H1 (cell line): ENCODE measurements at regions not wholly inside any gene's neighbourhood (a gene's known extent, or its start where the extent isn't known, plus 50 kb on each side); places are given as distances from the start of the nearest gene placed in this dataset.

Experiments
- CTCF ChIA-PET: fragments of 300-600 bp; sonication (Branson Sonifier 250); formaldehyde crosslinking; loops from one replicate; lab custom pipeline; 2021; ENCODE audit not compliant: partially characterized antibody; lab: Charles Lee
- POLR2A ChIA-PET: fragments of 300-600 bp; sonication (Branson Sonifier 250); formaldehyde crosslinking; loops from one replicate; lab custom pipeline; 2021; ENCODE audit warnings: inconsistent platforms; ENCODE audit not compliant: partially characterized antibody; lab: Charles Lee
- DNase-seq, 2 experiments: peaks; one replicate each; pipeline versions ENCODE4 v3.0.0 to v3.0.0-alpha.2; 2010 to 2022; ENCODE audit warnings: low spot score in 2 of 2, low read depth in 1 of 2, mixed read lengths in 1 of 2
- FAIRE-seq: peaks from 2 replicates; lab custom pipeline; 2011; peaks lifted over from hg19 to GRCh38; lab: Jason Lieb, UNC
- H2AFZ ChIP-seq: 2 replicates; pipeline ENCODE4 v1.8.1; 2012; ENCODE audit warnings: low read length, inconsistent platforms
- H2AK5ac ChIP-seq: 2 replicates; pipeline ENCODE4 v1.6.1; 2013; ENCODE audit warnings: low read depth, low read length
- H2BK120ac ChIP-seq: replicated peaks from 2 replicates; pipeline ENCODE3; 2013; ENCODE audit warnings: low read depth, low read length, inconsistent platforms
- H2BK12ac ChIP-seq: 2 replicates; pipeline ENCODE4 v1.6.1; 2013; ENCODE audit warnings: low read depth, low read length
- H2BK15ac ChIP-seq: 2 replicates; pipeline ENCODE4 v1.6.1; 2013; ENCODE audit warnings: low read length
- H2BK20ac ChIP-seq: 2 replicates; pipeline ENCODE4 v1.6.1; 2013; ENCODE audit warnings: low read length
- H2BK5ac ChIP-seq: 2 replicates; pipeline ENCODE4 v1.6.1; 2013; ENCODE audit warnings: low read depth, low read length
- H3K14ac ChIP-seq: 2 replicates; pipeline ENCODE4 v1.6.1; 2013; ENCODE audit warnings: inconsistent platforms; ENCODE audit not compliant: insufficient read length
- H3K18ac ChIP-seq: 2 replicates; pipeline ENCODE4 v1.6.1; 2013; ENCODE audit warnings: low read length; ENCODE audit errors: extremely low read depth
- H3K23ac ChIP-seq: 2 replicates; pipeline ENCODE4 v1.6.1; 2013; ENCODE audit warnings: inconsistent platforms; ENCODE audit not compliant: insufficient read length
- H3K23me2 ChIP-seq: 2 replicates; pipeline ENCODE4 v1.6.1; 2013; ENCODE audit warnings: low read depth, low read length
- H3K27ac ChIP-seq: 2 replicates; pipeline ENCODE4 v1.6.1; 2011; ENCODE audit warnings: low read depth, low read length, inconsistent platforms
- H3K27me3 ChIP-seq, 4 experiments: replicated peaks in 1 of 4; 1 replicate in 1 of 4; 2 replicates in 3 of 4; pipeline versions ENCODE4 v1.6.1 to v1.8.1; 2011 to 2013; ENCODE audit warnings: low read length in 3 of 4, mild to moderate bottlenecking in 3 of 4, inconsistent platforms in 2 of 4, mixed read lengths in 2 of 4, moderate library complexity in 1 of 4; ENCODE audit not compliant: control insufficient read depth in 3 of 4, insufficient read depth in 3 of 4; ENCODE audit errors: extremely low read depth in 1 of 4
- H3K36me3 ChIP-seq, 4 experiments: 2 replicates each; pipeline versions ENCODE4 v1.6.1 to v1.8.1; 2011 to 2013; ENCODE audit warnings: mild to moderate bottlenecking in 4 of 4, low read length in 3 of 4, moderate library complexity in 2 of 4, control low read depth in 1 of 4, inconsistent platforms in 1 of 4; ENCODE audit not compliant: insufficient read depth in 4 of 4, control insufficient read depth in 2 of 4
- H3K4ac ChIP-seq: replicated peaks from 2 replicates; pipeline ENCODE3; 2013; ENCODE audit warnings: low read length, low read depth, mixed read lengths, inconsistent platforms; ENCODE audit not compliant: insufficient read length
- H3K4me1 ChIP-seq, 4 experiments: replicated peaks in 1 of 4; 1 replicate in 1 of 4; 2 replicates in 3 of 4; pipeline versions ENCODE4 v1.6.1 to v1.8.1; 2011 to 2013; ENCODE audit warnings: low read length in 3 of 4, inconsistent platforms in 2 of 4, mixed read lengths in 1 of 4; ENCODE audit not compliant: insufficient read depth in 4 of 4, control insufficient read depth in 3 of 4
- H3K4me2 ChIP-seq, 2 experiments: 2 replicates each; pipeline versions ENCODE4 v1.6.1 to v1.8.1; 2011 to 2013; ENCODE audit warnings: low read depth in 2 of 2, low read length in 2 of 2, control low read depth in 1 of 2, inconsistent platforms in 1 of 2, mild to moderate bottlenecking in 1 of 2; ENCODE audit not compliant: insufficient read depth in 1 of 2
- H3K4me3 ChIP-seq, 4 experiments: fragments of 200-600, 300-600 bp in 1 of 4; sonication (generic), shearing (Covaris generic), sonication (Bioruptor Twin) in 1 of 4; 2 replicates each; pipeline versions ENCODE4 v1.5.1 to v1.8.1; 2011 to 2016; ENCODE audit warnings: low read length in 4 of 4, low read depth in 3 of 4, control low read depth in 2 of 4, inconsistent platforms in 2 of 4, mild to moderate bottlenecking in 2 of 4, mixed read lengths in 1 of 4, moderate library complexity in 1 of 4; ENCODE audit not compliant: insufficient read depth in 2 of 4; ENCODE audit errors: extremely low read depth in 1 of 4
- H3K56ac ChIP-seq: replicated peaks from 2 replicates; pipeline ENCODE3; 2013; ENCODE audit warnings: low read depth, mild to moderate bottlenecking, mixed read lengths, low read length, inconsistent platforms; ENCODE audit not compliant: insufficient read length
- H3K79me1 ChIP-seq: 2 replicates; pipeline ENCODE4 v1.6.1; 2013; ENCODE audit warnings: low read depth, low read length, control low read depth
- H3K79me2 ChIP-seq, 2 experiments: 2 replicates each; pipeline versions ENCODE4 v1.6.1 to v1.8.1; 2012 to 2013; ENCODE audit warnings: low read length in 2 of 2, mild to moderate bottlenecking in 2 of 2, inconsistent platforms in 1 of 2; ENCODE audit not compliant: insufficient read depth in 2 of 2, control insufficient read depth in 1 of 2
- H3K9ac ChIP-seq, 4 experiments: replicated peaks in 1 of 4; 1 replicate in 1 of 4; 2 replicates in 3 of 4; pipeline versions ENCODE4 v1.6.1 to v1.8.1; 2011 to 2013; ENCODE audit warnings: low read depth in 3 of 4, low read length in 3 of 4, control low read depth in 2 of 4, mild to moderate bottlenecking in 2 of 4, moderate library complexity in 2 of 4, inconsistent platforms in 1 of 4; ENCODE audit errors: extremely low read depth in 1 of 4
- H3K9me3 ChIP-seq, 2 experiments: 2 replicates each; pipeline versions ENCODE4 v1.6.1 to v1.8.1; 2012 to 2013; ENCODE audit warnings: mild to moderate bottlenecking in 2 of 2, moderate library complexity in 2 of 2, control low read depth in 1 of 2, inconsistent platforms in 1 of 2, low read depth in 1 of 2, low read length in 1 of 2, mixed read lengths in 1 of 2; ENCODE audit not compliant: insufficient read depth in 2 of 2
- H4K20me1 ChIP-seq, 2 experiments: replicated peaks in 1 of 2; 2 replicates each; pipeline versions ENCODE3 to v1.8.1; 2011 to 2013; ENCODE audit warnings: inconsistent platforms in 2 of 2, low read length in 2 of 2, mild to moderate bottlenecking in 1 of 2; ENCODE audit not compliant: insufficient read depth in 2 of 2, control insufficient read depth in 1 of 2
- H4K5ac ChIP-seq: 2 replicates; pipeline ENCODE4 v1.6.1; 2013; ENCODE audit warnings: low read length, low read depth, mixed read lengths, inconsistent platforms; ENCODE audit not compliant: insufficient read length
- H4K8ac ChIP-seq: 2 replicates; pipeline ENCODE4 v1.8.0; 2013; ENCODE audit warnings: mild to moderate bottlenecking, moderate library complexity, low read length, inconsistent platforms; ENCODE audit not compliant: insufficient read depth; ENCODE audit errors: extremely low read depth
- H4K91ac ChIP-seq: replicated peaks from 2 replicates; pipeline ENCODE3; 2013; ENCODE audit warnings: low read length, mixed read lengths, inconsistent platforms; ENCODE audit not compliant: insufficient read length
- CBX8 ChIP-seq: fragments of 300-800, 300-1000 bp; sonication (generic); IDR thresholded peaks from 2 replicates; pipeline ENCODE4 v1.7.1; 2016; ENCODE audit warnings: low read depth, low read length, borderline replicate concordance
- CTBP2 ChIP-seq: IDR thresholded peaks from 2 replicates; pipeline ENCODE4 v1.7.0; 2011; ENCODE audit warnings: borderline replicate concordance, mild to moderate bottlenecking, moderate library complexity, mixed read lengths, low read length; ENCODE audit not compliant: insufficient read depth, insufficient read length
- SP4 ChIP-seq: IDR thresholded peaks from 2 replicates; pipeline ENCODE4 v1.6.1; 2012; ENCODE audit warnings: low read length, inconsistent platforms
- WGBS, 2 experiments: shearing (Covaris generic) in 1 of 2; methylation state at CpG; one replicate each; pipeline versions ENCODE4 v1.1.6 to v1.1.7; 2013 to 2015; ENCODE audit warnings: low lambda C conversion rate in 2 of 2, mixed read lengths in 2 of 2, inconsistent platforms in 1 of 2, low coverage in 1 of 2, missing lambda C conversion rate in 1 of 2; ENCODE audit not compliant: insufficient replicate concordance in 2 of 2, insufficient coverage in 1 of 2, insufficient read length in 1 of 2; ENCODE audit errors: extremely low coverage in 1 of 2, missing lambda C conversion rate in 1 of 2; 5-methylcytosine and 5-hydroxymethylcytosine counted together

DNA sequence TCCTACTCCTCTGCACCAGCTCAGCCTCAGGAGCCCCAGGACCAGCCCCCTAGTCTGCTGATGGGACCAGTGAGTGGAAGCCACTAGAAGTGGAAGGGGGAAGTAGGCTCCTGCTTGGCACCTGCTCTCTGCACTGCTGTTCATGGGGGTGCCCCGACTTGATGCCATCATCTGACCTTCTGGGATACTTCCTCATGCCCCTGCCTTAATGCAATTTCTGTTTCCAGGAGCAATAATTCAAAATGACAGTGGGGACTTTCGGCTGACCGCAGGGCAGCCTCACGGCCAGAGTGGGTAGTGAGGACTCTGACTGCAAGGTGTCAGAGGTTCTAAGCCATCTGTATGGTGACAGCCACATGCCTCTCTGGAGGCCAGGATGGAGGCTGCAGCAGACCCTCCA lies 196.4 kb upstream of the WSCD1 start:
- Histone ChIP-seq H3K23me2 (no peaks in the 10 kb centered on the region; the same call in 1 of the 2 replicates), H3K14ac (no peak overlapping the region), H2BK15ac (no peak overlapping the region), H3K23ac (no peak overlapping the region), H3K4me2 (no peak overlapping the region), H3K27ac (no peak overlapping the region), H3K9me3 (no peaks in the 10 kb centered on the region), H3K9ac (no peak overlapping the region), H3K4ac (no peak overlapping the region), H2BK5ac (no peak overlapping the region), H2AFZ (no peak overlapping the region), H3K56ac (no peak overlapping the region), H2AK5ac (no peak overlapping the region), H2BK20ac (no peak overlapping the region), H4K5ac (no peak overlapping the region), H3K27me3 (no peaks in the 10 kb centered on the region; a peak in 1 of 7 replicates), H4K8ac (no peak overlapping the region), H3K4me1 (no peaks in the 10 kb centered on the region; a peak in 1 of 7 replicates), H4K91ac (no peak overlapping the region), H3K18ac (no peak overlapping the region), H3K79me1 (no peaks in the 10 kb centered on the region), H3K36me3 (no peaks in the 10 kb centered on the region), H2BK120ac (no peak overlapping the region), H3K79me2 (no peaks in the 10 kb centered on the region), H2BK12ac (no peak overlapping the region), H4K20me1 (no peaks in the 10 kb centered on the region), H3K4me3 (no peak overlapping the region)
- WGBS, 2 experiments, result 97% methylated on average over 4 of the region's 4 CpGs; no CpG with 5 or more reads in 1 of the 2 experiments
- CTCF ChIA-PET, result no interaction called here
- FAIRE-seq (no peak), DNase-seq (no peak)
- POLR2A ChIA-PET, result no interaction called here
- TF ChIP-seq CTBP2, result no peak
- TF ChIP-seq CBX8, result no peak
- no peak for TF ChIP-seq SP4
